CD4-positive, alpha-beta T cell treated with Interleukin-10 for 1 hour (primary cell): ENCODE measurements at regions not wholly inside any gene's neighbourhood (a gene's known extent, or its start where the extent isn't known, plus 50 kb on each side); places are given as distances from the start of the nearest gene placed in this dataset.
A peak's percentile ranks its signal among the peaks of the same experiment; 100 is the strongest.
"Not testable (repeated sequence)": the region's sequence is repeated elsewhere in the genome, so short reads cannot be mapped to it uniquely, and the experiment has no call there.

Experiments used
- DNase-seq: peaks from one replicate; pipeline ENCODE4 v3.0.0-alpha.2; 2020

GRCh38 chr1:244325056-244325758 lies 126.5 kb downstream of the ADSS2 start:
- peak; percentile 61 for DNase-seq

- DNase-seq, result no peak
These were observed 125.0 kb downstream of the ADSS2 start for GRCh38 chr1:244326757-244327156.

DNA sequence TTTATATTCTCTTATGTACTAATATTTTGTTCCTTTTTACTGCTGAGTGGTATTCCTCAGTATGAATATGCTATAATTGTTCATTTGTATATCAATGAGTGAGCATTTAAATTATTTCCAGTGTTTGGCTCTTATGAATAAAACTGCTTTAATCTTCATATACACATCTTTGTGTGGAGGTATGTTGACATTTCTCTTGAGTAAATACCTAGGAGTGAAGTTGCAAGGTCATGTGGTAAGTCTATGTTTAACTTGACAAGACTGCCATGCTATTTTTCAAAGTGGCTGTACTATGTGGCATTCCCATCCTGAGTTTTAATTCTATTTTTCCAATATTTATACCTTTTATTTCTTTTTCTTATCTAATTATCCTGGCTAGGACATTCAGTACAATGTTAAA lies 124.2 kb downstream of the ADSS2 start:
- no peak for DNase-seq

DNA sequence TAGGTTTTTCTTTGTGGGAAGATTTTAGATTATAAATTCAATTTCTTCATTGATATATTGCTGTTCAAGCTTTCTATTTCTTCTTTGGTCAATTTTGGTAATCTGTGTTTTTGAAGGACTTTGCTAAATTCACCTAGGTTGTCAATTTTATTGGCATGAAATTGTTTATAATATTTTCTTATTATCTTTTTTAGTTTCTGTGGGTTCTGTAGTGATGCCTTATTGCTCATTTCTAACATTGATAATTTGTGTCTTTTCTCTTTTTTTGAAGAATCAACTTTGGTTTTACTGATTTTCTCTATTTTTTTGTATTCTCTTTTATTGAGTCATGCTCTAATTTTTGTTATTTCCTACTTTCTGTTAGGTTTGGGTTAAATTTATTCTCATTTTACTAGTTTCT lies 123.2 kb downstream of the ADSS2 start:
- no peak for DNase-seq

DNA sequence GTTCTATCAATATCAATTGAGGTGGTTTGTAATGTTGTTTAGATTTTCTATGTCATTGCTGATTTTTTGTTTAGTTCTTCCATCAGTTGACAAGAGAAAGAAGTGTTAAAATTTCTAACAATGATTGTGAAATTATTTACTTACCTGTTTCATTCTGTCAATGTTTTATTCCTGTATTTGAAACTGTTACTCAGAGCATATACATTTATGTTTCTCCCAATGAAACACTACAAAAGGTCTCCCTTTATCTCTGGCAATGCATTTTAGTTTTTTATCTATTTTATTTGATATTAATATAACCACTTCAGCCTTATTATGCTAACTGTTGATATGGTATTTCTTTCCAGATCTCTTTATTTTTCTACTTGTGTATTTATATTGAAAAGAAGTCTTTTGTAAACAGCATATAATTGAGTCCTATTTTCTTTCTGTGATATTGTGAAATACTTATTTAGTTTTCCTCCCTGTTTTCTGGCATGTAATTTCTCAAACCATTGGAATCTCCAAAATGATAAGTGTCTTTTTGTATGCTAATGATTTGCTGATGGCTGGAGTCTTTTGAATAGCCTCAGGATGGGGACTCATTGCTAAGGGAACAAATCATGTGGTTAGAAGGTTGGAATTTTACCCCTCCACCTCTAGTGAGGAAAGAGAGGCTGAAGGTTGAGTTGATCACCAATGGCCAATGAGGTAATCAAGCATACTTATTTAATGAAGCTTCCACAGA lies 122.0 kb downstream of the ADSS2 start:
- DNase-seq, result no peak

DNA sequence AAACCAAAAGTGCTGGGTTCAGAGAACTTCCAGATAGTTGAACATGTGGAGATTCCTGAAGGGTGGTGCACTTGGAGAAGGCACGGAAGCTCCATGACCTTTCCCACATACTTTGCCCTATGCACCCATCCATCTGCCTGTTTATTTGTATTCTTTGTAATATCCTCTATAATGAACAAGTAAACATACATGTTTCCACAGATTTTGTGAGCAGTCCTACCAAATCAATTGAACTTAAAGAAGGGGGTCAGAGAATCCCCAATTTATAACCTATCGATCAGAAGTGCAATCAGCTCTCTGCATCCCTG lies 121.4 kb downstream of the ADSS2 start:
- DNase-seq, result no peak

DNA sequence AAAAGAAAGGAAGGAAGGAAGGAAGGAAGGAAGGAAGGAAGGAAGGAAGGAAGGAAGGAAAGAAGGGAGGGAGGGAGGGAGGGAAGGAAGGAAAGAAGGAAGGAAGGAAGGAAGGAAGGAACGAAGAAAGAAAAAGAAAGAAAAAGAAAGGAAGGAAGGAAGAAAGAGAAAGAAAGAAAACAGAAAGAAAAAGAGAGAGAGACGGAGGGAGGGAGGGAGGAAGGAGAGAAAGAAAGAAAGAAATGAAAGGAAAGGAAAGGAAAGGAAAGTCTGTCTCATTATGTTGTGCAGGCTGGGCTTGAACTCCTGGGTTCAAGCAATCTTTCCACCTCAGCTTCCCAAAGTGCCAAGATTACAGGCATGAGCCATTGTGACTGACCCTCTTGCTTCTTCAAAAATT lies 118.9 kb downstream of the ADSS2 start:
- not testable (repeated sequence) for DNase-seq

GRCh38 chr1:244334315-244334714 lies 117.4 kb downstream of the ADSS2 start:
- DNase-seq, result not testable (repeated sequence)

GRCh38 chr1:244334842-244335241 lies 116.9 kb downstream of the ADSS2 start:
- DNase-seq, result not testable (repeated sequence)

DNA sequence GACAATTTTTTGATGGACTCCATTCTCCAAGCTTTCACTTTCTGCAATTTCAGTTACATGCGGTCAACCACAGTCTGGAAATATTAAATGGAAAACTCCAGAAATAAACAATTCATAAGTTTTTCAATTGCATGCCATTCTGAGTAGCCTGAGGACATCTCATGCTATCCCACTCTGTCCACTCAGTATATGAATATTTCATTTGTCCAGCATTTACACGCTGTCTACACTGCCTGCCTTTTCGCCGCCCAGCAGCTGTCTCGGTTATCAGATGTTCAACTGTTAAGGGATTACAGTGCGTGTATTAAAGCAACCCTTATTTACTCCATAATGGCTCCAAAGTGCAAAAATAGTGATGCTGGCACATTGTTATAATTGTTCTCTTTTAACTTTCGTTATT lies 116.3 kb downstream of the ADSS2 start:
- DNase-seq, result no peak

- no peak for DNase-seq
These were observed 115.3 kb downstream of the ADSS2 start for GRCh38 chr1:244336232-244336899.

DNA sequence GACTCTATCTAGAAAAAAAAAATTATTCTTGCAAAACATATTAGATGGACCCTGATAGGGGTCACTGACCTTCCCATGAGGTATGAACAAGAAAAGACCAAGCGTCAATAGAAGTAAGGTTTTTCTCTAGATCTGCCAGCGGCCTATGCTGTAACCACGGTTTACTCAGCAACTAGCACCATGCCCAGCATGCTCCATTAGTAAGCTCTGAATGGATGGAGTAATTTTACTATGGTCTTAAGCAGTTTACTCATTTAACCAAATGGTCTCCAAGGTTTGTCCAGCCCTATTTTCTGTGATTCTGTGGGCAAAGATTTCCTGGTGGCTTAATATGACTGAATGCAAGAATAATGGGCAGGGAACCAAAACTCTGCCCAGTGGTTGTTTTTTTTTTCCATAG lies 113.9 kb downstream of the ADSS2 start:
- DNase-seq, result no peak

DNA sequence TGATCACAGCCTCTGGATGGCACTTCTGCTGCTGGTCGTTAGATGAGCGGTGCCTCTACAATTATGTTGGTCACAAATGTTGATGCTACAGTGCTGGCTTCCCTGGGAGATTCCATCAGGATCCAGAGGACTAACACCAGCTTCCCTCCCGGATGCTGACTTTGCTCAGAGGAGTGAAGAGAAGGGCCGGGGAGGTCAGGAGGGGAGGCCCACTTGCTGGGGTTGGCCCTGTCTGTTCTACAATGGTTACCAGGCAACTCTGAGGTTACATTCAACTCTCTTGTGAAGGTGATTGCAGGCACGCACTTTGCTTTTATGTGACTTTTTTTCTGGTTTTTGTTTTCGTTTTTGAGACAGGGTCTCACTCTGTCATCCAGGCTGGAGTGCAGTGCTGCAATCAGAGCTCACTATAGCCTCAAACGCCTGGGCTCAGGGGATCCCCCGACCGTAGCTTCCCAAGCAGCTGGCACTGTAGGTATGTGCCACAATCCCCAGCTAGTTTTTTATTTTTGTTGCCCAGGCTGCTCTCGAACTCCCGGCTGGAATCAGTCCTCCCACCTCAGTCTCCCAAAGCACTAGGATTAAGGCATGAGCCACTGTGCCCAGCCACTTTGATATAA lies 112.5 kb downstream of the ADSS2 start:
- no peak for DNase-seq

DNA sequence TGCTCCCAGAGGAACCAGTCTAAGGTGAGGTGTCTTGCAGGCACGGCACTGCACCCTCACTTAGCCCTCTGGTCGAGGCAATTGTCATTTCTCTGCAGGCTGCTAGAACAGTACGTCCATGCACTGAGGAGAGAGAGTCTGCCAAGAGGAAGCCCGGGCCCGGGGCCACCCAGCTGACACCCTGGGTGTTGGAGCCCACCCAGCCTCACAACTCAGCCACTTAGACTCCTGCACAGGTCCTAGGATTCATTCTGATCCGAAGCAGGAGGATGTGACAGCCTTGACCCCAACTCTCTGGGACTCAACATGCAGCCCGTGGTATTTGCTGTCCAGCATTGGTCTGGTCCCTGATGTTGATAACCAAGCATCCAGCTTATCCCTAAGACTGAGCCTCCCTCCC lies 111.9 kb downstream of the ADSS2 start:
- DNase-seq, result no peak

DNA sequence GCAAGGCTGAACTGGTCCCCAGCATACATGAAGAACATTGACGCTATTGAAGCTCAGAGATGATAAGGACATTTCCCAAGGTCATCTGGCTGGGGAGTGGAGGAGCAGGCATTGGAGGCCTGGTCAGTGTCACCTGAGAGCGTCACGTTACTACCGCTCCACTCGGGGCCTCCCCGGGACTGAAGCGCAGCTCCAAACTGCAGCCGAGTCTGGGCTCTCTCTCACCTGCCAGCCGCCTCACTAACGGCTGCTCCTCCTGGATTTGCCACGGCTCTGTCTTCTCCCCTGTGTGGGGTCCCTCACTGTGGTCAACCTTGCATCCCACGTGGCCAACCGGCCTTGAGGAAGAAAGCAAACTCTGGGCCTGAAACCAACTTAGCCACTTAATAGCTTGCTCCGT lies 111.3 kb downstream of the ADSS2 start:
- no peak for DNase-seq

DNA sequence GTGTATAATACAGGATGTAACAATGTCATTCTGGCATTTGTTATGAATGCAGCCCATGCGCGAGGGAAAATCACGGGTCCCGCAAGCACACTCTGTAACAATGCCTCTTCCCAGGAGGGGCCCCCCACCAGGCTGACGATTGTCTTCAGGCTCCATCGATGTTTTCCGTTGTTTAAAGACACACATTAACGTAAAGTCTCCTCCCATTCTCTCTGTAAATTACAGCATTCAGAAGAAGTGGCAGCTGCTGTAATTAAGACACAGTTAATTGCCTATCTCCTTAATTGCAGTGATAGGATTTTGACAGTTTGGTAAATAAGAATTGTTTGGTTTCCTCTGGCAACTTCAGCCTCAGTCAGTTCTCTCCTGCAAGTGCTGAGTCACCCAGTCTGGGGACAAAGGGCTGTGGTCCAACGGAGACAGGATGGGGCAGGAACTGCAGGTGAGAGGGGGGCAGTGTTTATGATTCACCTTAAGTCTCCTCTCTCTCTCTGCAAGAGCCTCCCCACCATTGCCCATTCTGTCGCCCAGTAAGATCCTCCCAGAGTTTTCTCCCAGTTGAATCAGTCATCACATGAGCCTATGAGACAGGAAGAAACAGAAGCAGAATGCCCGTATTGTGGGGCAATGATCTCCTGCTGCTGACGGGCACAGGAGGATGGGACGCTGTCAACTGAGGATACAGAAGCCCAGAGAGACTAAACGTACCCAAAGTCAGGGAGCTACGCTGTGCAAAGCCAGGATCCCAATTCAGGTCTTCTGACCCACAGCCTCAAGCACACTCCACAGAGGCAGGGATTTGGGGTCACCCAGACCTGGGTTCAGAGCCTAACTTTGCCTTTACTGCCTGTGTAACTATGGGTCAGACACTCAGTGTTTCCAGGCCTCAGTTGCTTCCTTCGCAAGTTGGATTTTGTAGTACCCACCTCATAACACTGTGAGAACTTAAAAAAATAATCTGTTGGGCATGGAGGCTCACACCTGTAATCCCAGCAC lies 110.0 kb downstream of the ADSS2 start:
- no peak for DNase-seq

DNA sequence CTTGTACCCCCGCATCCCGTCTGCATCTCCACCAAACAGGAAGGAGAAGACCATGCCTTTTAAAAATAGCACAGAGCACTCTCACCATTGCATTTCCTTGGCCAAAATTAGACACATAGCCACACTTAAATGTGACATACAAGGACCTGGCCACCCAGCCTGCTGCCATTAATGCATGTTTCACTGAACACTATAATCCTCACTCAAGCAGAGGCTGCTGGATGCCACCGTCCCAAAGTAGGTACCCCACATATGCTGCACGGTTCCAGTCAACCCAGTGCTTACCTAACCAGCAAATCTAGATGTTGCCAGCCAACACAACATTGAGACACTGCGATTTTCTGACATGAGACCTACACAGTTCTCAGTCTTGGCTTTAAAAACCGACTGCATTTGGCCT lies 107.7 kb downstream of the ADSS2 start:
- no peak for DNase-seq

- DNase-seq, result no peak
These were observed 104.6 kb downstream of the ADSS2 start for GRCh38 chr1:244346972-244347618.

DNA sequence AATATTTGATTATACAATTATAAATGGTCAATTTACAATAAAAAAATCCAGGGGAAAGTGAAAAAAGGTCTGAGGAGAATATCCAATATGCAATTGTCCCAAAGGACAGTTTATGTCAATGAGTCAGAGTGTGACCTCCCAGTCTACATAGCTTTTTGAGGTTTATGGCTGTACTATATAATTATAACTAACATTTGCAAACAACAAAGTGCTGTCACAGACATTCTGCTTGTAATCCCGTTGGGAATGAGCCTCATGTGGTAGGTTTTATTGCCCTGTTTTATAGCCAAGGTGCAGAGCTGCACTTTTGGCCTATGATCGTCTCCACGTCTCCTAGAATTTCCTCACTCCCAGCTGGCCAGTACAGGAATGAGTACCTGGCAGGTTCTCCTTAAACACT lies 103.8 kb downstream of the ADSS2 start:
- no peak for DNase-seq

- DNase-seq, result no peak
These were observed 102.6 kb downstream of the ADSS2 start for GRCh38 chr1:244349103-244349531.

- DNase-seq, result no peak
These were observed 102.1 kb downstream of the ADSS2 start for GRCh38 chr1:244349581-244350001.

DNA sequence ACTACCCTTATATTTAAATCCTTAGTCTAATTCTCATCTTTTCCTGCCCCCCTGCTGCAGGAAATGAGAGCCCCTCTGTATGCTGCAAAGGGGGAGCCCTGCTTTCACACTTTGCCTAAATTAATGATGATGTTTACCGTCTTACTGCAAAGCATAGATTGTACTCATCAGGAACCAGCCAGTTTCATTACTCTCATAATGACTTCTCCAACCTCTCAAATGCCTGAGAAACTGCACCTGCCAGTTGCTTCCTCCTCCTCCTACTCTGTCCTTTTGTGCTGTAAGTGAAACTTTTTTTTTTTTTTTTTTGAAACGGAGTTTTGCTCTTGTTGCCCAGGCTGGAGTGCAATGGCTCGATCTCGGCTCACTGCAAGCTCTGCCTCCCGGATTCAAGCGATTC lies 101.7 kb downstream of the ADSS2 start:
- no peak for DNase-seq
